ENCODE measurements at regions not wholly inside any gene's neighbourhood (a gene's known extent, or its start where the extent isn't known, plus 50 kb on each side); places are given as distances from the start of the nearest gene placed in this dataset.

GRCh38 chr3:182711261-182711683 lies 82.0 kb upstream of the ATP11B start:
- no peak for DNase-seq

- DNase-seq: no peak
Measured at GRCh38 chr3:182711853-182712252, 81.5 kb upstream of the ATP11B start.

GRCh38 chr3:182713111-182713510 lies 80.2 kb upstream of the ATP11B start:
- DNase-seq: no peak

GRCh38 chr3:182713743-182714517 lies 79.4 kb upstream of the ATP11B start:
- no peak for DNase-seq

- no peak for DNase-seq
Measured at GRCh38 chr3:182715006-182715405, 78.3 kb upstream of the ATP11B start.

- no peak for DNase-seq
Measured at GRCh38 chr3:182716114-182716688, 77.1 kb upstream of the ATP11B start.

GRCh38 chr3:182717216-182717615 lies 76.1 kb upstream of the ATP11B start:
- no peak for DNase-seq

GRCh38 chr3:182722907-182723306 lies 70.4 kb upstream of the ATP11B start:
- no peak for DNase-seq

GRCh38 chr3:182723596-182723995 lies 69.7 kb upstream of the ATP11B start:
- DNase-seq: no peak

- DNase-seq: no peak
Measured at GRCh38 chr3:182725372-182726251, 67.7 kb upstream of the ATP11B start.

- no peak for DNase-seq
Measured at GRCh38 chr3:182726258-182727142, 66.8 kb upstream of the ATP11B start.

GRCh38 chr3:182728238-182728637 lies 65.1 kb upstream of the ATP11B start:
- DNase-seq: no peak

GRCh38 chr3:182729903-182730674 lies 63.2 kb upstream of the ATP11B start:
- DNase-seq: no peak

- no peak for DNase-seq
Measured at GRCh38 chr3:182730675-182731042, 62.6 kb upstream of the ATP11B start.

- no peak for DNase-seq
Measured at GRCh38 chr3:182731764-182732163, 61.5 kb upstream of the ATP11B start.

GRCh38 chr3:182732232-182733015 lies 60.9 kb upstream of the ATP11B start:
- no peak for DNase-seq

- no peak for DNase-seq
Measured at GRCh38 chr3:182735672-182736071, 57.6 kb upstream of the ATP11B start.

GRCh38 chr3:182737825-182738224 lies 55.5 kb upstream of the ATP11B start:
- no peak for DNase-seq

GRCh38 chr3:182738583-182739411 lies 54.5 kb upstream of the ATP11B start:
- DNase-seq: no peak

GRCh38 chr3:182739619-182740018 lies 53.7 kb upstream of the ATP11B start:
- DNase-seq: no peak
